ENCODE measurements at regions not wholly inside any gene's neighbourhood (a gene's known extent, or its start where the extent isn't known, plus 50 kb on each side); places are given as distances from the start of the nearest gene placed in this dataset.

- H3K9me3 ChIP-seq (ENCODE audit: control insufficient read depth, insufficient read depth, low read length) = no peaks in the 10 kb centered on the region
- H3K36me3 ChIP-seq (ENCODE audit: control insufficient read depth, insufficient read depth, low read length) = no peaks in the 10 kb centered on the region; the same call in 1 of the 2 replicates
- peaks cover 3% of the 10 kb centered on the region; the same call in 1 of the 2 replicates for H3K4me1 ChIP-seq (ENCODE audit: control insufficient read depth, insufficient read depth, low read length)
- no CpG with 5 or more reads among the region's 26 CpGs for WGBS (ENCODE audit: insufficient coverage, insufficient read length)
- H3K27ac ChIP-seq (ENCODE audit: low read length) = no peak overlapping the region
- no peak for DNase-seq (ENCODE audit: low read depth, low spot score)
- H3K4me3 ChIP-seq (ENCODE audit: low read length) = no peak overlapping the region
- no peaks in the 10 kb centered on the region; the same call in 1 of the 2 replicates for H3K27me3 ChIP-seq (ENCODE audit: control insufficient read depth, insufficient read depth, low read length)
Measured at GRCh38 chr16:85174871-85175723, 62.8 kb upstream of the CIBAR2 start.

- Histone ChIP-seq H3K27me3 (ENCODE audit: control insufficient read depth, insufficient read depth, low read length) (no peaks in the 10 kb centered on the region), H3K27ac (ENCODE audit: low read length) (no peak overlapping the region), H3K36me3 (ENCODE audit: control insufficient read depth, insufficient read depth, low read length) (no peaks in the 10 kb centered on the region; the same call in 1 of the 2 replicates), H3K9me3 (ENCODE audit: control insufficient read depth, insufficient read depth, low read length) (no peaks in the 10 kb centered on the region), H3K4me3 (ENCODE audit: low read length) (no peak overlapping the region), H3K4me1 (ENCODE audit: control insufficient read depth, insufficient read depth, low read length) (peaks cover 3% of the 10 kb centered on the region; the same call in 1 of the 2 replicates)
- no CpG with 5 or more reads among the region's 10 CpGs for WGBS (ENCODE audit: insufficient coverage, insufficient read length)
- no peak for DNase-seq (ENCODE audit: low read depth, low spot score)
Measured at GRCh38 chr16:85175724-85176233, 63.5 kb upstream of the CIBAR2 start.

DNA sequence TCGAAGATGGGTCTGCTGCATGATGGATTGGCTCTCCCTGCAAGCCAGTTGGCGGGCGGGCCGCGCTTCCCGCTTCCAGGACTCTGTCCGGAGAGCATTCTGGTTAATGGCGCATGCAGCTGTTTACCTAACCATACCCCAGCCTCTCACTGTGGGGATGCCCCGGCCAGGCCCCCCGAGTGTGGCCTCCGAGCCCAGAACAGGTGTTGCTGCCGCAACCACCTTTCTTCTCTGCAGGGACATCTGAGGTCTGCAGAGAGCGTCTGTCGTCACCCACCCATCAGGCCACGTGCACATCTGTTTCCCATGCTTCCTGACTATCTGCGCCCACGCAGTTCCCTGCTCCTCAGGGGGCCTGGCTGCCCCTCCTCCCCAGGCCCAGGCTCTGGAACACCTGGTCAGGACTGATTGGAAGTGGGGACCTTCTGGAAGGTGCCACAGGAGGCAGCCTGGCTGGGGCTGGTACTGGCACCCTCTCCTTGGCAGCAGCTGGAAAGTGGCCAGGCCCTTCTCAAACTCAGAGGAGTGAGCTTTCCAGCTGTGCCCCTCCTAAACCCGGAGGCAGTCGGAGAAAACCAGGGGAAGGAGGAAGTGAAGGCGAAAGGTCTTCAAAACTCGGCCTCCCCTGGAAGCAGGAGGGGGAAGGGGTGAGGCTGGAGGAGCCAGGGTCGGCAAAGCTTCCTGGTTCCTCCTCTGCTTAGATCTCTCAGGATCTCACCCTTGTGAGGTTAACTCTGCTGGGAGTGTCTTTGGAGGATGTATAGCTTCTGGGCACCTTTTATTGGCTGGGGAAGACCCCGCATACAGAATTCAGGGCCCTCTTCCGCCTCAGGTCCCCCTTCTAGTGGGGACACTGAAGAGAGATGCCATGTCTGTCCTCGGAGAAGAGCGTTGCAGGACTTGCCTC, 64.5 kb upstream of the CIBAR2 start:
- no peaks in the 10 kb centered on the region for H3K36me3 ChIP-seq (ENCODE audit: control insufficient read depth, insufficient read depth, low read length)
- H3K9me3 ChIP-seq (ENCODE audit: control insufficient read depth, insufficient read depth, low read length) = no peaks in the 10 kb centered on the region
- DNase-seq (ENCODE audit: low read depth, low spot score) = no peak
- H3K27ac ChIP-seq (ENCODE audit: low read length) = no peak overlapping the region
- H3K4me3 ChIP-seq (ENCODE audit: low read length) = no peak overlapping the region
- no CpG with 5 or more reads among the region's 26 CpGs for WGBS (ENCODE audit: insufficient coverage, insufficient read length)
- H3K4me1 ChIP-seq (ENCODE audit: control insufficient read depth, insufficient read depth, low read length) = peaks cover 3% of the 10 kb centered on the region; the same call in 1 of the 2 replicates
- no peaks in the 10 kb centered on the region for H3K27me3 ChIP-seq (ENCODE audit: control insufficient read depth, insufficient read depth, low read length)

GRCh38 chr16:85177448-85177846, 65.2 kb upstream of the CIBAR2 start:
- Histone ChIP-seq H3K36me3 (ENCODE audit: control insufficient read depth, insufficient read depth, low read length) (no peaks in the 10 kb centered on the region), H3K27me3 (ENCODE audit: control insufficient read depth, insufficient read depth, low read length) (no peaks in the 10 kb centered on the region), H3K27ac (ENCODE audit: low read length) (no peak overlapping the region), H3K9me3 (ENCODE audit: control insufficient read depth, insufficient read depth, low read length) (no peaks in the 10 kb centered on the region), H3K4me1 (ENCODE audit: control insufficient read depth, insufficient read depth, low read length) (peaks cover 3% of the 10 kb centered on the region; the same call in 1 of the 2 replicates), H3K4me3 (ENCODE audit: low read length) (no peak overlapping the region)
- DNase-seq (ENCODE audit: low read depth, low spot score) = no peak
- WGBS (ENCODE audit: insufficient coverage, insufficient read length) = no CpG with 5 or more reads among the region's 10 CpGs

DNA sequence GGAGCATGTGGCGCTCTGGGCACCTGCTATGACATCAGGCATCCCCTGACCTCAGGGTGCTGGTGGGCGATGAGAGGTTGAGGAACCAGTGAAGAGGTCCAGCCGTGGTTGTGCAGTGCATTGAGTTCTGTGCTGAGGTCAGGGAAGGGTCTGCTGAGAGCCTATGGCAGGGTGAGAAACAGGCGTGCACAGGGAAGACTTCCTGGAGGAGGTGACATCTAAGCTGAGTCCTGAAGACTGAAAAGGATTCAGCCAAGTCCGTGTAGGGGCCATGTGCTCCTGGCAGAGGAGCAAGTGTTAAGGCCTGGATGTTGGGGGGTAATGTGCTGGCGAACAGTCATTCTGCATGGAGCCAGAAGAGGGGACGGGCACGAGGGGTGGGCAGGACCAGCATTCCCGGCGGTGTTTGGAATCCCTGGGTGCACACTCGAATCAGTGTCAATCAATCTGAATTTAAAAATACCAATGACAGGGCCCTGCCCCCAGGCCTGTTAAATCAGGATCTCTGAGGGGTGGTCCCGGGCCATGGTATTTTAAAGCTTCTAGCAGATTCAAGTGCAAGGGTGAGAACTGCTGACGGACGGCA, 65.8 kb upstream of the CIBAR2 start:
- no peak overlapping the region for H3K4me3 ChIP-seq (ENCODE audit: low read length)
- no peak for DNase-seq (ENCODE audit: low read depth, low spot score)
- H3K27ac ChIP-seq (ENCODE audit: low read length) = no peak overlapping the region
- H3K36me3 ChIP-seq (ENCODE audit: control insufficient read depth, insufficient read depth, low read length) = no peaks in the 10 kb centered on the region
- WGBS (ENCODE audit: insufficient coverage, insufficient read length) = no CpG with 5 or more reads among the region's 14 CpGs
- no peaks in the 10 kb centered on the region for H3K27me3 ChIP-seq (ENCODE audit: control insufficient read depth, insufficient read depth, low read length)
- H3K9me3 ChIP-seq (ENCODE audit: control insufficient read depth, insufficient read depth, low read length) = no peaks in the 10 kb centered on the region
- H3K4me1 ChIP-seq (ENCODE audit: control insufficient read depth, insufficient read depth, low read length) = peaks cover 3% of the 10 kb centered on the region; the same call in 1 of the 2 replicates

GRCh38 chr16:85178596-85178995, 66.3 kb upstream of the CIBAR2 start:
- no CpG with 5 or more reads among the region's 11 CpGs for WGBS (ENCODE audit: insufficient coverage, insufficient read length)
- Histone ChIP-seq H3K36me3 (ENCODE audit: control insufficient read depth, insufficient read depth, low read length) (no peaks in the 10 kb centered on the region), H3K4me3 (ENCODE audit: low read length) (no peak overlapping the region), H3K9me3 (ENCODE audit: control insufficient read depth, insufficient read depth, low read length) (no peaks in the 10 kb centered on the region), H3K27ac (ENCODE audit: low read length) (no peak overlapping the region), H3K27me3 (ENCODE audit: control insufficient read depth, insufficient read depth, low read length) (no peaks in the 10 kb centered on the region), H3K4me1 (ENCODE audit: control insufficient read depth, insufficient read depth, low read length) (peaks cover 3% of the 10 kb centered on the region; the same call in 1 of the 2 replicates)
- no peak for DNase-seq (ENCODE audit: low read depth, low spot score)

DNA sequence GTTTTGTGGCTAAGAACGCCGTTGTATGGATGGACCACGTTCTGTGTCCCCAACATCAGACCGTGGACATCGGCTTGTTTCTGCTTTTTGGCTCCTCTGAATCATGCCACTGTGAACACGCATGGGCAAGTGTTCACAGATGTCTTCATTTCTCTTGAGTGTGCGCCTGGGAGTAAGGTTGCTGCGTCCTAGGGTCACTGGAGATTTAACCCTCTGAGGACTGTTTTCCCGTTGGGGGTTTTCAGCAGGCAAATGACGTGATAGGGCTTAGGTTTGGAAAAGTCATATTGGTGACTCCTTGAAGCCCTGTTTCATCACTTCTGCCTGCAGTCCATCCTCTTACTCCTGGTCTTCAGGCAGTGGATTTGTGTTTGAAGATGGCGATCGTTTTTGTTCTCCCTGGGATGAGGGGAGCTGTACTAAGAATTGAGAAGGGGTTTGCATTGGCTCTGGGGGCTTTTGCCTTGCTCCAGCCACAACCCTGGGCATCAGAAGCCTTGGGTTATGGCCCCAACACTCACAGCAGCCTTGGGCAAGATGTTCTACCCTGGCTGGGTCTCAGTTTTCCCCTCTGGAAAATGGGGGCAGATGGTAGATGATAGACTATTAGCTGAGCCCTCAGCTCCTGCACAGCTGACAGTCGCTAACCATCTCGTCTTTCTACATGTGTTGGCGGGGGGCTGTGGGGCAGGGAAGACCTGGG, 67.2 kb upstream of the CIBAR2 start:
- H3K4me3 ChIP-seq (ENCODE audit: low read length) = no peak overlapping the region
- H3K36me3 ChIP-seq (ENCODE audit: control insufficient read depth, insufficient read depth, low read length) = no peaks in the 10 kb centered on the region

DNA sequence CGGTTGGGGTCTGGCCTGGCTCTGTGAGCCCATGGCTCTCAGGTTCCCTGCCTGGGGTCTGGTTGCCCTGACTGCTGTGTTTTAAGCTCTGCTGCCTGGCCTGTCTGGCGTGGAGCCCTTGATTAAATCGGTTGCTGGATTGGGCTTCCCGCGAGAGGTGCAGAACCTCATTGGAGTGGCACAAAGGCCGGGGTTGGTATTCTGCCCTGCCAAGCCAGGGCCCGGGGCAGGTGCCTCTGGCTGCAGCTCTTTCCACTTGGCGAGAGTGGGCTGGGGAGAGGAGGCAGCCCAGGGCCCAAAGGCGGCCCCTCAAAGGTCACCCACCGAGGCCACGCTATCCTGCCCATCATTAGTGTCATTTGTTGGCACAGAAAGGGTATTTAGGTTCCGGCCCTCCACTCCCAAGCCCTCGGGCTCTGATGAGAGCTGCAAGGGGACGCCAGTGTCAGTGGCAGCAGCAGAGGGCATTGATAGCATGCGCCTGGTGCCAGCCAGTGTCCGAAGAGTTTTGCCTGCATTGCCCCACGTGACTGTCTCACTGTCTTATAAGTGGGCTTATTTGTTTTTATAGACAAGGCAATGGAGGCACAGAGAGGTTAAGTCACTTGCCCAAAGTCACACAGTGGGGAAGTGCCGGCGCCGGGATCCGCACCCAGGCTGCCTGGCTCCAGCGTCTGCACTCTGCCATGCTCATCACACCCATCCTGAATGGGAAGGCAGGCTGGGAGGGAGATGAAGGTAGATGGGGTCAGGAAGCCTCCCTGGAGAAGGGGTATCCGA, 68.0 kb upstream of the CIBAR2 start:
- DNase-seq (ENCODE audit: low read depth, low spot score) = no peak
- Histone ChIP-seq H3K36me3 (ENCODE audit: control insufficient read depth, insufficient read depth, low read length) (no peaks in the 10 kb centered on the region), H3K4me3 (ENCODE audit: low read length) (no peak overlapping the region), H3K27me3 (ENCODE audit: control insufficient read depth, insufficient read depth, low read length) (no peaks in the 10 kb centered on the region), H3K9me3 (ENCODE audit: control insufficient read depth, insufficient read depth, low read length) (no peaks in the 10 kb centered on the region), H3K4me1 (ENCODE audit: control insufficient read depth, insufficient read depth, low read length) (no peaks in the 10 kb centered on the region), H3K27ac (ENCODE audit: low read length) (no peak overlapping the region)
- no CpG with 5 or more reads among the region's 23 CpGs for WGBS (ENCODE audit: insufficient coverage, insufficient read length)

More for the DNA sequence above, 67.2 kb upstream of the CIBAR2 start:
- Histone ChIP-seq H3K9me3 (ENCODE audit: control insufficient read depth, insufficient read depth, low read length) (no peaks in the 10 kb centered on the region), H3K27ac (ENCODE audit: low read length) (no peak overlapping the region), H3K4me1 (ENCODE audit: control insufficient read depth, insufficient read depth, low read length) (no peaks in the 10 kb centered on the region; the same call in 1 of the 2 replicates), H3K27me3 (ENCODE audit: control insufficient read depth, insufficient read depth, low read length) (no peaks in the 10 kb centered on the region)
- DNase-seq (ENCODE audit: low read depth, low spot score) = no peak
- WGBS (ENCODE audit: insufficient coverage, insufficient read length) = no CpG with 5 or more reads among the region's 15 CpGs

All from iPS DF 6.9 (cell line).